HG02571 (cell line): ENCODE measurements at regions not wholly inside any gene's neighbourhood (a gene's known extent, or its start where the extent isn't known, plus 50 kb on each side); places are given as distances from the start of the nearest gene placed in this dataset.

Source experiments
- ATAC-seq: cut with Tn5 transposase; IDR thresholded peaks from one replicate; pipeline ENCODE4 v1.9.1; 2021; ENCODE audit warnings: mild to moderate bottlenecking, moderate library complexity; ENCODE audit not compliant: unreplicated experiment

GRCh38 chr9:129349665-129349947 is 171.5 kb upstream of the IER5L start:
- no peak for ATAC-seq

- ATAC-seq: no peak
Measured at GRCh38 chr9:129348890-129349664, 171.0 kb upstream of the IER5L start.

GRCh38 chr9:129347316-129348120 is 169.5 kb upstream of the IER5L start:
- ATAC-seq: no peak

- ATAC-seq: no peak
Measured at GRCh38 chr9:129346046-129346445, 168.0 kb upstream of the IER5L start.

GRCh38 chr9:129344641-129345495 is 166.8 kb upstream of the IER5L start:
- no peak for ATAC-seq

- no peak for ATAC-seq
Measured at GRCh38 chr9:129343424-129344375, 165.6 kb upstream of the IER5L start.

GRCh38 chr9:129342591-129343423 is 164.7 kb upstream of the IER5L start:
- ATAC-seq: no peak

GRCh38 chr9:129341987-129342348 is 163.9 kb upstream of the IER5L start:
- ATAC-seq: no peak

- ATAC-seq: no peak
Measured at GRCh38 chr9:129341171-129341986, 163.3 kb upstream of the IER5L start.

- ATAC-seq: no peak
Measured at GRCh38 chr9:129340427-129341170, 162.5 kb upstream of the IER5L start.

GRCh38 chr9:129339539-129340157 is 161.6 kb upstream of the IER5L start:
- ATAC-seq: no peak

GRCh38 chr9:129338724-129339430 is 160.8 kb upstream of the IER5L start:
- ATAC-seq: no peak

- no peak for ATAC-seq
Measured at GRCh38 chr9:129337336-129338140, 159.5 kb upstream of the IER5L start.

- ATAC-seq: no peak
Measured at GRCh38 chr9:129336601-129337331, 158.7 kb upstream of the IER5L start.

- no peak for ATAC-seq
Measured at GRCh38 chr9:129336130-129336528, 158.1 kb upstream of the IER5L start.
